ENCODE measurements at regions not wholly inside any gene's neighbourhood (a gene's known extent, or its start where the extent isn't known, plus 50 kb on each side); places are given as distances from the start of the nearest gene placed in this dataset.

DNA sequence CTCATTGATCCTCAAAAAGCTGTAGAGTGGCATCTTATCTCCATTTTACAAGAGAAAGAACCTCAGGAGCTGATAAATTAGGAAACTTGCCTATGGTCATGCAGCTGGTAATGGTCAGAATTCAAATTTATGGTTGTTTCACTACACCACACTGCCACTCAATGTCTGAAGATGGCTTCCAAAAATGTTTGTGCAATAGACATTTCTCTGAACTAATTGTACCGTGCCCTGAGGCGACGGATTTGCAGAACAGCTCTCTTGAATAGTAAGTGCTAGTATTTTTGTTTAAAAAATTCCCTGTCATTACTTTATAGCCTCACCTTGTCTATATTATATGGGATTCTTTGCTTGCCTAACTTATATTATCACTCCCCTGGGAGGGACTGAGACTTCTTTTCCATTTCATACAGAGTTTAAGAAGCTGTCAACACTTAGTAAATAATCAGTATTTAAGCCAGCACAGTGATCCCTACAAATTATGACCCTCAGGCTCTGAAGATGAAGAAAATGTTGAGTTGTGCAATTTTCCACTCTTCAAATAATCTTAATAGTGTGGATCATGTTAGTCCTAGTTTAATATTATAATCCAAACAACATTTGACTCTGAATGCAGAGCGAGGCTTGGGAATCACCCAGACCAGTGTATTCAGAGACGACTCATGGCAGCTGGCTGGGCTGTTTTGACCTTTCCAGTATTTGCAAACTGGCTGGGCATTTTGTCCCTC, 346.6 kb downstream of the PTEN start:
- Mint-ChIP-seq H3K27me3 (no peaks in the 10 kb centered on the region), H3K4me3 (no peak overlapping the region), H3K36me3 (ENCODE audit: low read depth) (no peaks in the 10 kb centered on the region), H3K9me3 (no peaks in the 10 kb centered on the region), H3K4me1 (no peaks in the 10 kb centered on the region), H3K27ac (no peak overlapping the region)
- no peak for ATAC-seq (replicated peaks)

- no peaks in the 10 kb centered on the region for H3K36me3 Mint-ChIP-seq (ENCODE audit: low read depth)
- no peak overlapping the region for H3K4me3 Mint-ChIP-seq
- H3K27me3 Mint-ChIP-seq, result no peaks in the 10 kb centered on the region
- H3K9me3 Mint-ChIP-seq, result no peaks in the 10 kb centered on the region
- H3K27ac Mint-ChIP-seq, result no peak overlapping the region
- ATAC-seq (replicated peaks), result no peak
- no peaks in the 10 kb centered on the region for H3K4me1 Mint-ChIP-seq
Observed at GRCh38 chr10:88211230-88211629, 347.8 kb downstream of the PTEN start.

GRCh38 chr10:88212069-88212468, 348.6 kb downstream of the PTEN start:
- ATAC-seq (replicated peaks), result no peak
- Mint-ChIP-seq H3K36me3 (ENCODE audit: low read depth) (no peaks in the 10 kb centered on the region), H3K27me3 (no peaks in the 10 kb centered on the region), H3K27ac (no peak overlapping the region), H3K4me1 (no peaks in the 10 kb centered on the region), H3K9me3 (no peaks in the 10 kb centered on the region), H3K4me3 (no peak overlapping the region)

DNA sequence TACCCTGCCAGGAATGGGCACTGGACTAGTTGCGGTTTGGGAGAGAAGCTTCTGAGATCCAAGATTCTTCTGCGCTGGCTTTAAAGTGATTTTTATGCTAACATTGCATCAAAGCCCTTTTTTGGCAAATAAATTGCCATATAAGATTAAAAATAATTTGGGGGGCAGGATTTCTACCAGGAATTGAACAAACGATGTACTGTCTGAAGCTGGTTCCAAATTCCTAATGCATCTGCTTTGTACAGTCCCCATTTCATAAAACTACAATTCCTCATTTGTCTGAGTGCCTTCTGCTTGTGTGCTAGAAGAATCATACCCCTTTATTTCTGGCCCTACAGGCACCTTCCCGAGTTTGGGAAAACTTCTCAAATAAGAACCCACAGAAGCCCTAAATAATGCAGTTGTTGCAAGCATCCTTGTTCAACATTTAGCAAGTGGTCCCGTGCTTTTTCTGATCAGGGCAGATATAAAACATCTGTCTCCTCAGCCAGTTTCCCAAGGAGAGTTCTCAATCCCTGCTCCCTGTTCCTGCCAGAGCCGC, 349.7 kb downstream of the PTEN start:
- no peaks in the 10 kb centered on the region for H3K36me3 Mint-ChIP-seq (ENCODE audit: low read depth)
- no peak overlapping the region for H3K4me3 Mint-ChIP-seq
- no peaks in the 10 kb centered on the region for H3K27me3 Mint-ChIP-seq
- H3K4me1 Mint-ChIP-seq, result no peaks in the 10 kb centered on the region
- H3K9me3 Mint-ChIP-seq, result no peaks in the 10 kb centered on the region
- H3K27ac Mint-ChIP-seq, result no peak overlapping the region
- ATAC-seq (replicated peaks), result no peak

DNA sequence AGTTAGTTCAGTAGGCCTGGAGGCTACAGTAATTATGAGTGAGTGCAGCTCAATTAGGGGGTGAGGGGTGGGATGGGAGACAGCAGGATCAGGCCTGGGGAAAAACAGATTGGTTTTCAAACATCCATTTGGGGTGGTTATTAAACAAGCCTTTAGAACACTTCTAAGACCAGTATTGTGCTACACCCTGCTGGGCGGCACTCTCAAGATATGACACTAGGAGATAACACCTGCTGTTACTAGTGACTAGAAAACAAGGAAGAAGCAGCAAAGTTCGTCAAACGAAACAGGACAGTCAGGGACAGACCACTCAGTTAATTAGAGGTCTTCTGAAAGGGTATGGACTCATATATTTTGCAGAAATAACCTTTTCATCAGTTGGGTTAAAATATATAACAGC, 353.6 kb downstream of the PTEN start:
- no peak overlapping the region for H3K4me3 Mint-ChIP-seq
- H3K27me3 Mint-ChIP-seq, result no peaks in the 10 kb centered on the region
- no peaks in the 10 kb centered on the region for H3K36me3 Mint-ChIP-seq (ENCODE audit: low read depth)
- no peaks in the 10 kb centered on the region for H3K9me3 Mint-ChIP-seq
- ATAC-seq (replicated peaks), result no peak
- H3K4me1 Mint-ChIP-seq, result no peaks in the 10 kb centered on the region
- H3K27ac Mint-ChIP-seq, result no peak overlapping the region

DNA sequence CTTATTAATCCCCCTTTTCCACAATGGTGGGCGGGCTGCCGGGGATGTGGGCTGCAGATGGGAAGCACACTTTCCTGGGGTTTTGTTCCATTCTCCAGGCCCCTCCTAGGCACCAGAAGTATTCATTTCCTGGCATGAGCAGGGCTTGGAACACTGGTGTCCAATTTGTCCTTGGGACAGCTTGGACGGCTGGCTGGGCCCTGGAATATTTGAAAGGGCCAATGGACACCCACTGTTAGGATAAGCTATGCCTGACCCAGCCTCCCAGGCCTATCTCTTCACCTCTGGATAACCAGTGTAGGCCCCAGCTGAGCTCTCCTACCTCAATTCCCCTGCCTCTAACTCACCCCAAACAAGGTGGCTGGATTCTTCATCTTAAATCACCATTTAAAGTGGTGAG, 354.9 kb downstream of the PTEN start:
- no peaks in the 10 kb centered on the region for H3K36me3 Mint-ChIP-seq (ENCODE audit: low read depth)
- no peak overlapping the region for H3K4me3 Mint-ChIP-seq
- ATAC-seq (replicated peaks), result no peak
- no peak overlapping the region for H3K27ac Mint-ChIP-seq
- no peaks in the 10 kb centered on the region for H3K4me1 Mint-ChIP-seq
- H3K27me3 Mint-ChIP-seq, result no peaks in the 10 kb centered on the region
- no peaks in the 10 kb centered on the region for H3K9me3 Mint-ChIP-seq

- Mint-ChIP-seq H3K4me3 (no peak overlapping the region), H3K27me3 (no peaks in the 10 kb centered on the region), H3K4me1 (no peaks in the 10 kb centered on the region), H3K9me3 (no peaks in the 10 kb centered on the region), H3K36me3 (ENCODE audit: low read depth) (no peaks in the 10 kb centered on the region), H3K27ac (no peak overlapping the region)
- ATAC-seq (replicated peaks), result no peak
Observed at GRCh38 chr10:88219753-88220152, 356.3 kb downstream of the PTEN start.

- Mint-ChIP-seq H3K27ac (no peak overlapping the region), H3K27me3 (no peaks in the 10 kb centered on the region), H3K9me3 (no peaks in the 10 kb centered on the region), H3K4me1 (no peaks in the 10 kb centered on the region), H3K4me3 (no peak overlapping the region), H3K36me3 (ENCODE audit: low read depth) (no peaks in the 10 kb centered on the region)
- no peak for ATAC-seq (replicated peaks)
Observed at GRCh38 chr10:88221010-88221973, 357.9 kb downstream of the PTEN start.

GRCh38 chr10:88222881-88223280, 359.5 kb downstream of the PTEN start:
- Mint-ChIP-seq H3K9me3 (no peaks in the 10 kb centered on the region), H3K36me3 (ENCODE audit: low read depth) (no peaks in the 10 kb centered on the region), H3K4me1 (no peaks in the 10 kb centered on the region), H3K27me3 (no peaks in the 10 kb centered on the region), H3K4me3 (no peak overlapping the region), H3K27ac (no peak overlapping the region)
- no peak for ATAC-seq (replicated peaks)
